ENCODE measurements at regions not wholly inside any gene's neighbourhood (a gene's known extent, or its start where the extent isn't known, plus 50 kb on each side); places are given as distances from the start of the nearest gene placed in this dataset.

- DNase-seq (ENCODE audit: extremely low read depth in 1 of 11, low read depth in 9 of 11, low spot score in 4 of 11): no peak
Observed at GRCh38 chr6:74658391-74658790, 547.5 kb downstream of the COL12A1 start.

GRCh38 chr6:74657931-74658330 lies 547.9 kb downstream of the COL12A1 start:
- DNase-seq (ENCODE audit: extremely low read depth in 1 of 11, low read depth in 9 of 11, low spot score in 4 of 11): no peak

- DNase-seq (ENCODE audit: extremely low read depth in 1 of 11, low read depth in 9 of 11, low spot score in 4 of 11): no peak
Observed at GRCh38 chr6:74657011-74657410, 548.8 kb downstream of the COL12A1 start.

GRCh38 chr6:74656453-74656852 lies 549.4 kb downstream of the COL12A1 start:
- no peak for DNase-seq (ENCODE audit: extremely low read depth in 1 of 11, low read depth in 9 of 11, low spot score in 4 of 11)

- DNase-seq (ENCODE audit: extremely low read depth in 1 of 11, low read depth in 9 of 11, low spot score in 4 of 11): no peak
Observed at GRCh38 chr6:74654296-74654695, 551.6 kb downstream of the COL12A1 start.

GRCh38 chr6:74651948-74652842 lies 553.7 kb downstream of the COL12A1 start:
- DNase-seq (ENCODE audit: extremely low read depth in 1 of 11, low read depth in 9 of 11, low spot score in 4 of 11): no peak

GRCh38 chr6:74650668-74651067 lies 555.2 kb downstream of the COL12A1 start:
- DNase-seq (ENCODE audit: extremely low read depth in 1 of 11, low read depth in 9 of 11, low spot score in 4 of 11): no peak

GRCh38 chr6:74646461-74646860 lies 559.4 kb downstream of the COL12A1 start:
- no peak for DNase-seq (ENCODE audit: extremely low read depth in 1 of 11, low read depth in 9 of 11, low spot score in 4 of 11)

GRCh38 chr6:74645108-74645849 lies 560.6 kb downstream of the COL12A1 start:
- DNase-seq (ENCODE audit: extremely low read depth in 1 of 11, low read depth in 9 of 11, low spot score in 4 of 11): no peak

GRCh38 chr6:74642101-74642500 lies 563.8 kb downstream of the COL12A1 start:
- DNase-seq (ENCODE audit: extremely low read depth in 1 of 11, low read depth in 9 of 11, low spot score in 4 of 11): no peak

- no peak for DNase-seq (ENCODE audit: extremely low read depth in 1 of 11, low read depth in 9 of 11, low spot score in 4 of 11)
Observed at GRCh38 chr6:74638412-74638811, 567.4 kb downstream of the COL12A1 start.

- DNase-seq (ENCODE audit: extremely low read depth in 1 of 11, low read depth in 9 of 11, low spot score in 4 of 11): no peak
Observed at GRCh38 chr6:74632196-74632875, 573.5 kb downstream of the COL12A1 start.

- DNase-seq (ENCODE audit: extremely low read depth in 1 of 11, low read depth in 9 of 11, low spot score in 4 of 11): no peak
Observed at GRCh38 chr6:74631564-74631963, 574.3 kb downstream of the COL12A1 start.

GRCh38 chr6:74626288-74626687 lies 579.6 kb downstream of the COL12A1 start:
- DNase-seq (ENCODE audit: extremely low read depth in 1 of 11, low read depth in 9 of 11, low spot score in 4 of 11): no peak

GRCh38 chr6:74623027-74623426 lies 582.8 kb downstream of the COL12A1 start:
- no peak for DNase-seq (ENCODE audit: extremely low read depth in 1 of 11, low read depth in 9 of 11, low spot score in 4 of 11)

GRCh38 chr6:74611220-74611619 lies 594.6 kb downstream of the COL12A1 start:
- no peak for DNase-seq (ENCODE audit: extremely low read depth in 1 of 11, low read depth in 9 of 11, low spot score in 4 of 11)

GRCh38 chr6:74610352-74610751 lies 595.5 kb downstream of the COL12A1 start:
- no peak for DNase-seq (ENCODE audit: extremely low read depth in 1 of 11, low read depth in 9 of 11, low spot score in 4 of 11)

GRCh38 chr6:74609871-74610270 lies 596.0 kb downstream of the COL12A1 start:
- DNase-seq (ENCODE audit: extremely low read depth in 1 of 11, low read depth in 9 of 11, low spot score in 4 of 11): no peak

- DNase-seq (ENCODE audit: extremely low read depth in 1 of 11, low read depth in 9 of 11, low spot score in 4 of 11): no peak
Observed at GRCh38 chr6:74607934-74608333, 597.9 kb downstream of the COL12A1 start.

- no peak for DNase-seq (ENCODE audit: extremely low read depth in 1 of 11, low read depth in 9 of 11, low spot score in 4 of 11)
Observed at GRCh38 chr6:74607468-74607867, 598.4 kb downstream of the COL12A1 start.

Data from renal cortex interstitium (tissue), 11 donors.